ENCODE measurements at regions not wholly inside any gene's neighbourhood (a gene's known extent, or its start where the extent isn't known, plus 50 kb on each side); places are given as distances from the start of the nearest gene placed in this dataset.
"Not testable (repeated sequence)": the region's sequence is repeated elsewhere in the genome, so short reads cannot be mapped to it uniquely, and the experiment has no call there.

- no peak for DNase-seq
Measured at GRCh38 chr2:238703053-238703415, 144.9 kb upstream of the TWIST2 start.

DNA sequence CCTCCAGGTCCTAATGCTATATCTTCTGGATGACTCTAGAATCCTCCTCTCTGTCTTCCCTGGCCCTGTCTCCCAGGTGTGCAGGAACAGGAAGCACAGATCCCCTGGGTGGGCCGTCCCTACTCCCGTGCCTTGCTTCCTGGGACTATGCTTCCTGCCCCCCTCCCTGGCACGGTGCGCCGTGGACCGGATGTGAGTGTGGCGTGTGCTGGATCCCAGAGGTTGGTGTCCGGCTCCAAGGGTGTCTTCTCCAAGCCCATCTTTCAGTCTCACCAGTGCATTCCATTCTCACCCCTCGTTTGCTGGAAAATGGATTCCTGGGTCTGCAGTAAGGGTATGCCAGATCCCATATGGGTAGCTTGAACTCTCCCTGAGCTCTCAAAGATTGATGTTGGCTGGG, 144.4 kb upstream of the TWIST2 start:
- no peak for DNase-seq

GRCh38 chr2:238704471-238705225, 143.2 kb upstream of the TWIST2 start:
- no peak for DNase-seq

GRCh38 chr2:238706163-238706562, 141.7 kb upstream of the TWIST2 start:
- DNase-seq, result no peak

DNA sequence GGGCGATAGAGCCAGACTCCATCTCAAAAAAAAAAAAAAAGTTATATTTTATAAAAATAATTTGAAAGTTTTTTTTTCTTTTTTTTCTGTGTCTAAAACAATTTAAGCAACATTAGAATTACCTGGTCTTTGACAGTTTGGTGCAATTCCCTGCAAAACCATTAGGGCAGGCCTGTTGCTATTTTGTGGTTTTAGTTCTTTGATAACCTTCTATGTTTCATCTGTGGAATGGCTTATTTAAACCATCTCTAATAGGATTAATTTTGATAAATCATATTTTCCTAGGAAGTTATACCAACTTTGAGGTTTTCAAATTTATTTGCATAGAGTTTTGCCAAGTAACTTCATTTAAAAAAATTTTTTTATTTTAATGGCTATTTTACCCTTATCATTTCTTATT, 141.2 kb upstream of the TWIST2 start:
- no peak for DNase-seq

- DNase-seq, result no peak
Measured at GRCh38 chr2:238709325-238710025, 138.4 kb upstream of the TWIST2 start.

GRCh38 chr2:238710032-238710735, 137.7 kb upstream of the TWIST2 start:
- DNase-seq, result no peak

GRCh38 chr2:238710787-238711186, 137.1 kb upstream of the TWIST2 start:
- no peak for DNase-seq

DNA sequence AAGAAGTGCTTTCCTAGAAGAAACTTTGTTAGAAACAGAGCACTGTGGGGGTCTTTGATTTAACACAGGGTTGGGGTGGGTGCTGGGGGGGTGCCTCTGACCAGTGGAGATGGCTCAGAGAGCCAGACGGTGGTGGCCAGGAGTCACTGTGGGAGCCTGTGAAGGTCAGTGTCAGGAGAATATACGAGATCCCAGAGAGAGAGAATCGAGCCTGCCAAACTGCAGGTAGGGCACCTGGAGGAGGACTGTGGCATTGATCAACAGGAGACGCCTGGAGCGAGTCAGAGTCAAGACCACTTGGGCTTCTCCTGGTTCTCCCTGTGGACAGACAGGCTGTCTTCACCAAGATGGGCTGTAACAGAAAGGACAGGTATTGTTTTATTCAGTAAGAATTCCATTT, 136.5 kb upstream of the TWIST2 start:
- no peak for DNase-seq

DNA sequence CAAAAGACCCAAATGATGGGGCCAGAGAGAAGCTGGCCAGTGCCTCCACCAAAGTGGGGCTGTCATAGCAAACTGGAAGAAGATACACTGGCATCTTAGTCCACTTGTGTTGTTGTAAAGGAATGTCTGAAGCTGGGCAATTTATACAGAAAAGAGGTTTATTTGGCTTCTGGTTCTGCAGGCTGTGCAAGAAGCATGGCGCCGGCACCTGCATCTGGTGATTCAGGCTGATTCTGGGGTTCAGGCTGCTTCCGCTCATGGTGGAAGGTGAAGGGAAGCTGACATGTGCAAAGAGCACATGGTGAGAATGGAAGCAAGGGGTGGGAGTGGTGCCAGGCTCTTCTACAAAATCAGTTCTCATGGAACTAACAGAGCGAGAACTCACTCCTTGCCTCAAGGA, 135.9 kb upstream of the TWIST2 start:
- DNase-seq, result no peak

DNA sequence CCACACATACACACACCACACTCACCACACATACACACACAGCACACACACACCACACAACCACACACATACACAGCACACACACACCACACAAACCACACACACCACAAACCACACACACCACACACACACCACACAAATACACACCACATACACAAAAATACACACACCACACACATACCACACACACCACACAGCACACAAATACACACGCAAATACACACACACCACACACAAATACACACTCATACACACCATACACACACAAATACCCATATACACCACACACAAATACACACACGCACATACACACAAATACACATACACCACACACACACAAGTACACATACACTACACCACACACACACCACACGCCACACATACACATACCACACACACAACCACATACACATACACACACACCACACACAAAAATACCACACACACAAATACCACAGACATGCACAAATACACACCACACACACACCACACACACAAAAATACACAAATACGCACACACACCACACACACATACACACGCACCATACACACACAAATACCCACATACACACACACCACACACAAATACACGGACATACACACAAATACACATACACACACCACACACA, 134.6 kb upstream of the TWIST2 start:
- no peak for DNase-seq

GRCh38 chr2:238714038-238714528, 133.8 kb upstream of the TWIST2 start:
- no peak for DNase-seq

DNA sequence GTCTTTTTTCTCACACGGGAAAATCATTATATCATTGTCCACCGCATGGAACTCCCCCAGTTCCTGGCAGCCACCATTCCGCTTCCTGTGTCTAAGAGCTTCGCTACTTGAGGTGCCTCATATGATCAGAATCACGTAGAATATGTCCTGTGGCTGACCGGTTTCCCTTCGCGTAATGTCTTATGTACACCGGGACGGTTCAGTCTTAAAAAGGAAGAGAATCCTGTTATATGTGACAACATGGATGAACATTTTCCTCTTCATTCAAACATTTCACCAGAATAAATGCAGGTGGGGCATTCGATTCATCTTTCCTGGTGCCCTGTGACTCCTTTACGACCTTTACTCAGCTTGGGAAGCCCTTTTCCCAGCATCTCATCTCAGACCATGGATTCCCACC, 131.7 kb upstream of the TWIST2 start:
- DNase-seq, result no peak

GRCh38 chr2:238716585-238716984, 131.3 kb upstream of the TWIST2 start:
- no peak for DNase-seq

DNA sequence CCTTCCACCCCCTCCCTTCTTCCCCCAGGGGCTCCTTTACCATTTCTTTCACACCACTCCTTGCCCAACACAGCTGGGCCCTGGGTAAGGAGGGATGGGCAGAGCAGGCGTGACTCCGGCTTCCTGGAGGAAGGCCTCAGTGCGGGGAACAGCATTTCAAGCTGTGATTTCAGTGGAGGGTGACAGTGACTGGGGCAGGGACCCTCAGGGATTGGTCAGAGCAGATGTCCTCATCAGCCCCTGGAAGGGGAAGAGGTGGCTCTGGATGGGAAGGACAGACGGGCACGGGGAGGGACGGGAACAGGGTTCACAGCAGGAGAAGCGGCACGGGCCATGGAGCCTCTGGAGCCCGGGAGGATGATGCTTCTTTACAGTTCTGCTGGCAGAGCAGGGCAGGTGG, 130.8 kb upstream of the TWIST2 start:
- DNase-seq, result no peak

DNA sequence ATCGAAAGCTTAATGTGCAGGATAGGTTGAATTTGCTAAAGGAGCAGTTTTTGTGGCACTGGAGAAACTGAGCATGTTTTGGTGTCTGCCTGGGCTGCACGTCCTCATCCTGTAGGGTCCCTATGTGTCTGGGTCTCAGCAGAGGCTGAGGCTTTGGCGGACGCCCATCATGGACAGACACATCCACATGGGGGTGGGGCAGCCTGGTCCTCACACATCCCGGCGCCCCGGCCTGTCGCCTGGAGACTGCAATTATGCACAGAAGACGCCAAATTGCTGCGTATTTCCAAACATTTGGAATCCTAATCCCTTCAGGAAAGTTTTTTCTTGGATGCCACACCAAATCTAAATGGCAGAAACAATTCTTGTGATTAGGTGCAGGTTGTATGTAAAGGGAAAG, 128.2 kb upstream of the TWIST2 start:
- DNase-seq, result no peak

GRCh38 chr2:238720232-238720672, 127.6 kb upstream of the TWIST2 start:
- no peak for DNase-seq

GRCh38 chr2:238722181-238722580, 125.7 kb upstream of the TWIST2 start:
- no peak for DNase-seq

DNA sequence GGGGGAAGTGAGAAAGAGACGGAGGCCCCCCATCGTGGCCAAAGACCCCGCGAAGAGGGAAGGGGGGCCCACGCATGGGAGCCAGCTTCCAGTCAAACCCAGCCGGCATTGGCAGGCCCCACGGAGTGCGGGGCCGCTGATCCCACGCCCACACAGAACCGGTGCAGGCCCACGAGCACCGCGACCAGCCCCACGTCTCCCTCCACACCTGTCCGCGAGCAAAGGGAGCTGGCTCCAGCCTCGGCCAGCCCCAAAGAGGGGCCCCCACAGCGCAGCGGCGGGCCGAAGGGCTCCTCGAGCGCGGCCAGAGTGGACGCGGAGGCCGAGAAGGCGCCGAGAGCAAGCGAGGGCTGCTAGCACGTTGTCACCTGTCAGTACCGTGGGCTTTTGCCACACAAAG, 125.0 kb upstream of the TWIST2 start:
- no peak for DNase-seq

DNA sequence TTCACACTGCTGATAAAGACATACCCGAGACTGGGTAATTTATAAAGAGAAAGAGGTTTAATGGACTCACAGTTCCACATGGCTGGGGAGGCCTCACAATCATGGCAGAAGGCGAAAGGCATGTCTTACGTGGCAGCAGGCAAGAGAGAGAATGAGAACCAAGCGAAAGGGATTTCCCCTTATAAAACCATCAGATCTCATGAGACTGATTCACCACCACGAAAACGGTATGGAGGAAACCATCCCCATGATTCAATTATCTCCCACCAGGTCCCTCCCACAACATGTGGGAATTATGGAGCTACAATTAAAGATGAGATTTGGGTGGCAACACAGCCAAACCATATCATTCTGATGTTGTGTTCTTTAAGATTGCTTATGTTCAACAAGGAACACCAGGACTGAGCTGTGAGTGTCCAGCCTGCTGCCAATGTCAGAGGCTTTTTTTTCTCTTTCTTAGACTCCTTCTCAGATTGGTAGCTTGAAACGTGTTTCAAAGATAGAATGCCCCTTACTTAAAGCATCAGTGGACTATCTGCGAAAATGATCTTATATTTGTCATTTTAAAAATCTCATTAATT, 124.1 kb upstream of the TWIST2 start:
- not testable (repeated sequence) for DNase-seq

GRCh38 chr2:238724728-238725127, 123.2 kb upstream of the TWIST2 start:
- DNase-seq, result no peak

DNA sequence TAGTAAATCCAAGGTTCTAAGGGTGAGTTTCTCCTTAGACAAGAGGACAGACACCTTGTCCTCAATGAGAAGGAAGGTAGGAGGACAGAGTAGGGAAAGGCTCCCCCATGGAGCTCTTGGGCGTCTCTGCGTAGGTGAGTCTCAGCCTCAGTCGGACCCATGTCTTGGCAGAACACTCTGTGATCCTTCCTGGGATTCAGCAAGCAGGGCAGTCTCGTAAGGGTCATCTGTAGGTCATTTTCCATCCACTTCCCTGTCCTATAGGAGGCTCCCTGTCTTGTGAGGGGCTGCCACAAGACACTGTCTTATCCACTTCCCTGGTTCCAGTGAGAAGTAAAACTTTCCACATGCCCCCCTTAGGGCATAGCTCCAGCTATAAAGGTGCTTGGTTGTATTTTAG, 122.6 kb upstream of the TWIST2 start:
- no peak for DNase-seq
